PC-9 (cell line): ENCODE measurements at regions not wholly inside any gene's neighbourhood (a gene's known extent, or its start where the extent isn't known, plus 50 kb on each side); places are given as distances from the start of the nearest gene placed in this dataset.

Experiments used
- CTCF ChIP-seq: fragments of 200-600 bp; sonication (generic); conservative IDR thresholded peaks from 2 replicates; pipeline ENCODE4 v1.6.1; 2017; ENCODE audit warnings: mixed run types, antibody characterized with exemption, mild to moderate bottlenecking, moderate library complexity
- EZH2 ChIP-seq: fragments of 200-600 bp; sonication (generic); IDR thresholded peaks from 2 replicates; pipeline ENCODE4 v1.8.0; 2017; ENCODE audit warnings: antibody characterized with exemption, low read depth

GRCh38 chr5:124592891-124593290 lies 153.5 kb downstream of the ZNF608 start:
- TF ChIP-seq CTCF = no peak
- TF ChIP-seq EZH2 = no peak
